Sigmoid colon (tissue), 4 donors: ENCODE measurements at regions not wholly inside any gene's neighbourhood (a gene's known extent, or its start where the extent isn't known, plus 50 kb on each side); places are given as distances from the start of the nearest gene placed in this dataset.

Experiments used
- CTCF ChIP-seq, 4 experiments: fragments of 450-650 bp in 3 of 4; fragments of 200-600 bp in 1 of 4; IDR thresholded peaks; one replicate each; pipeline ENCODE4 v1.5.1; 2016 to 2019; ENCODE audit warnings: antibody characterized with exemption in 4 of 4, mild to moderate bottlenecking in 3 of 4, moderate library complexity in 2 of 4
- EP300 ChIP-seq, 4 donors: sonication (generic); formaldehyde crosslinking; IDR thresholded peaks; one replicate each; pipeline ENCODE4 v1.6.1; 2017; ENCODE audit warnings: antibody characterized with exemption in 4 of 4

- TF ChIP-seq EP300 (IDR thresholded peaks at IDR 0.05) (no peak), CTCF (IDR thresholded peaks at IDR 0.05) (no peak)
Observed at GRCh38 chr5:67795781-67796477, 419.6 kb upstream of the PIK3R1 start.
